HL-60 (cell line): ENCODE measurements at regions not wholly inside any gene's neighbourhood (a gene's known extent, or its start where the extent isn't known, plus 50 kb on each side); places are given as distances from the start of the nearest gene placed in this dataset.

Source experiments
- DNase-seq, 2 experiments: peaks; one replicate each; pipeline ENCODE4 v3.0.0-alpha.2; 2010 to 2020; ENCODE audit warnings: low read depth in 1 of 2, low spot score in 1 of 2
- H3K27ac ChIP-seq: fragments of 250-450 bp; sonication (Bioruptor Pico); replicated peaks from 2 replicates; pipeline ENCODE4 v1.5.1; 2020; ENCODE audit warnings: mild to moderate bottlenecking, moderate library complexity
- H3K27me3 ChIP-seq: fragments of 250-450 bp; sonication (Bioruptor Pico); 2 replicates; pipeline ENCODE4 v1.5.1; 2021; ENCODE audit warnings: mild to moderate bottlenecking, moderate library complexity; ENCODE audit not compliant: insufficient read depth, poor library complexity, severe bottlenecking
- H3K4me3 ChIP-seq: replicated peaks from 2 replicates; pipeline ENCODE4 v1.5.1; 2011; ENCODE audit warnings: mild to moderate bottlenecking, control low read depth, low read length; ENCODE audit not compliant: insufficient read depth
- GABPA ChIP-seq: IDR thresholded peaks from 2 replicates; pipeline ENCODE4 v1.6.1; 2012; ENCODE audit warnings: low read depth
- POLR2AphosphoS5 ChIP-seq: IDR thresholded peaks from 2 replicates; pipeline ENCODE4 v1.6.1; 2012; ENCODE audit warnings: low read depth
- SPI1 ChIP-seq: IDR thresholded peaks from 2 replicates; pipeline ENCODE4 v1.6.1; 2012; ENCODE audit warnings: low read depth, mild to moderate bottlenecking, borderline replicate concordance
- TF ChIP-seq, protein P1 (sequence below): IDR thresholded peaks from 2 replicates; pipeline ENCODE4 v1.6.1; 2012; ENCODE audit warnings: low read depth; ENCODE audit not compliant: insufficient replicate concordance
- TF ChIP-seq, protein P2 (sequence below): IDR thresholded peaks from one replicate; pipeline ENCODE4 v1.5.1; 2011; ENCODE audit warnings: low read length, control low read depth, inconsistent platforms; ENCODE audit not compliant: insufficient read depth

DNA sequence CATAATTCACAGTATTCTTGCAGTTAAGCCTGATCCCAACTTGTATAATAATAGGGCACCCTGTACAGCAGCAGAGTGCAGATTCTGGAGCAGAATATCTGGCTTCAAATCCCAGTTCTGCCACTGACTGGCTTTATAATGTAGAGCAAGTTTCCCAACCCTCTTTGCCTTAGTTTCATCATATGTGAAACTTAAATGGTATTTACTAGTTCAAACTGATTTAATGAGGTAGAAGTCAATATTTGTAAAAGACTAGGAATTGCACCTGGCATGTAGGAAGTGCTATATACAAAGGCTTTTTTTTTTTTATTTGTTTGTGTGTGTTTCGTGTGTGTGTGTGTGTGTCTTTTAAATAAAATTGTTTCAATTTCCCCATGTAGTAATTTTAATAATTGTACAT lies 125.9 kb downstream of the CCER1 start:
- Histone ChIP-seq H3K27me3 (no peaks in the 10 kb centered on the region), H3K27ac (no peak overlapping the region), H3K4me3 (no peak overlapping the region)
- no peak for DNase-seq
- TF ChIP-seq SPI1, result no peak
- TF ChIP-seq, protein P1, sequence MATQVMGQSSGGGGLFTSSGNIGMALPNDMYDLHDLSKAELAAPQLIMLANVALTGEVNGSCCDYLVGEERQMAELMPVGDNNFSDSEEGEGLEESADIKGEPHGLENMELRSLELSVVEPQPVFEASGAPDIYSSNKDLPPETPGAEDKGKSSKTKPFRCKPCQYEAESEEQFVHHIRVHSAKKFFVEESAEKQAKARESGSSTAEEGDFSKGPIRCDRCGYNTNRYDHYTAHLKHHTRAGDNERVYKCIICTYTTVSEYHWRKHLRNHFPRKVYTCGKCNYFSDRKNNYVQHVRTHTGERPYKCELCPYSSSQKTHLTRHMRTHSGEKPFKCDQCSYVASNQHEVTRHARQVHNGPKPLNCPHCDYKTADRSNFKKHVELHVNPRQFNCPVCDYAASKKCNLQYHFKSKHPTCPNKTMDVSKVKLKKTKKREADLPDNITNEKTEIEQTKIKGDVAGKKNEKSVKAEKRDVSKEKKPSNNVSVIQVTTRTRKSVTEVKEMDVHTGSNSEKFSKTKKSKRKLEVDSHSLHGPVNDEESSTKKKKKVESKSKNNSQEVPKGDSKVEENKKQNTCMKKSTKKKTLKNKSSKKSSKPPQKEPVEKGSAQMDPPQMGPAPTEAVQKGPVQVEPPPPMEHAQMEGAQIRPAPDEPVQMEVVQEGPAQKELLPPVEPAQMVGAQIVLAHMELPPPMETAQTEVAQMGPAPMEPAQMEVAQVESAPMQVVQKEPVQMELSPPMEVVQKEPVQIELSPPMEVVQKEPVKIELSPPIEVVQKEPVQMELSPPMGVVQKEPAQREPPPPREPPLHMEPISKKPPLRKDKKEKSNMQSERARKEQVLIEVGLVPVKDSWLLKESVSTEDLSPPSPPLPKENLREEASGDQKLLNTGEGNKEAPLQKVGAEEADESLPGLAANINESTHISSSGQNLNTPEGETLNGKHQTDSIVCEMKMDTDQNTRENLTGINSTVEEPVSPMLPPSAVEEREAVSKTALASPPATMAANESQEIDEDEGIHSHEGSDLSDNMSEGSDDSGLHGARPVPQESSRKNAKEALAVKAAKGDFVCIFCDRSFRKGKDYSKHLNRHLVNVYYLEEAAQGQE, result no peak
- no peak for TF ChIP-seq GABPA

DNA sequence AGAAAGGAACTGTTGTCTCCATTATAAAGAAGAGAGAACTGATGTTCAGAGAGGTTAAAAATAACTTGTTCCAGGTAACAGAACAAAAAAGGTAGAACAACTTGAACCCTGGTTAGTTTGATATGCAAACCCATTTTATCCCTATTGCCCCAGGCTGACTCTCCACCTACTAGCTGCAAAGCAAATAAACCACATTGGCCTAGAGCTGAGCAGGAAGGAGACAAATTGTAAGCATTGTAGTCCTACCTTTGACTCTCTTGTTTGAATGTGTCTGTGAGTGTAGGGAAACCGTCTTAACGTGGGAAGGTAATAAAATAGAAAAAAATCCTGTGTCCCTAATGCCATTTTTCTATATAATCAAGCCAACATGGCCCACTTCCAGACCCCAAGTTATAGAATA lies 126.4 kb downstream of the CCER1 start:
- no peak for DNase-seq
- TF ChIP-seq SPI1 (no peak), POLR2AphosphoS5 (no peak), GABPA (no peak)
- TF ChIP-seq, protein P2, sequence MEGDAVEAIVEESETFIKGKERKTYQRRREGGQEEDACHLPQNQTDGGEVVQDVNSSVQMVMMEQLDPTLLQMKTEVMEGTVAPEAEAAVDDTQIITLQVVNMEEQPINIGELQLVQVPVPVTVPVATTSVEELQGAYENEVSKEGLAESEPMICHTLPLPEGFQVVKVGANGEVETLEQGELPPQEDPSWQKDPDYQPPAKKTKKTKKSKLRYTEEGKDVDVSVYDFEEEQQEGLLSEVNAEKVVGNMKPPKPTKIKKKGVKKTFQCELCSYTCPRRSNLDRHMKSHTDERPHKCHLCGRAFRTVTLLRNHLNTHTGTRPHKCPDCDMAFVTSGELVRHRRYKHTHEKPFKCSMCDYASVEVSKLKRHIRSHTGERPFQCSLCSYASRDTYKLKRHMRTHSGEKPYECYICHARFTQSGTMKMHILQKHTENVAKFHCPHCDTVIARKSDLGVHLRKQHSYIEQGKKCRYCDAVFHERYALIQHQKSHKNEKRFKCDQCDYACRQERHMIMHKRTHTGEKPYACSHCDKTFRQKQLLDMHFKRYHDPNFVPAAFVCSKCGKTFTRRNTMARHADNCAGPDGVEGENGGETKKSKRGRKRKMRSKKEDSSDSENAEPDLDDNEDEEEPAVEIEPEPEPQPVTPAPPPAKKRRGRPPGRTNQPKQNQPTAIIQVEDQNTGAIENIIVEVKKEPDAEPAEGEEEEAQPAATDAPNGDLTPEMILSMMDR, result no peak
- TF ChIP-seq, protein P1, result no peak
- H3K4me3 ChIP-seq, result no peak overlapping the region
- H3K27ac ChIP-seq, result no peak overlapping the region
- no peaks in the 10 kb centered on the region for H3K27me3 ChIP-seq

DNA sequence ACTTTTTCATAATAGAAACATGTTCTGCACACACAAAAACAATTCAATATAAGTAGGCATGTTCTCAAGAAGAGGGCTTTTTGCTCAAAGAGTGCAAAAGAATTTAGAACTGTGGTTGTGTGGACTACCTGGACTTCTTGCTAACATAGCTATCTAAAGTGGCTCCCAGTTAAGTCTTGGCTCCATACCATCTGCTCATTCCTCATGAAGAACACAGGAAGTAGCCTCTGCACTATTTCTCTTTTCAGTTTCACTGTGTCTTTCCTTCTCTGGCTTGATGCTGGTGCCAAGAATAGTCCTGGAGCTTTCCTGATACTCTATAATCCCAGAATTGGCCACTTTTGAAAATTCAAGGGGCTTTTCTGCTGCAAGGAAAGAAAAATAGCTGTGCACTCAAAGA lies 127.4 kb downstream of the CCER1 start:
- no peak for TF ChIP-seq POLR2AphosphoS5
- TF ChIP-seq SPI1, result no peak
- TF ChIP-seq GABPA, result no peak
- TF ChIP-seq, protein P2, result no peak
- TF ChIP-seq, protein P1, result no peak
- DNase-seq, result no peak
- Histone ChIP-seq H3K4me3 (no peak overlapping the region), H3K27ac (no peak overlapping the region), H3K27me3 (no peaks in the 10 kb centered on the region)

DNA sequence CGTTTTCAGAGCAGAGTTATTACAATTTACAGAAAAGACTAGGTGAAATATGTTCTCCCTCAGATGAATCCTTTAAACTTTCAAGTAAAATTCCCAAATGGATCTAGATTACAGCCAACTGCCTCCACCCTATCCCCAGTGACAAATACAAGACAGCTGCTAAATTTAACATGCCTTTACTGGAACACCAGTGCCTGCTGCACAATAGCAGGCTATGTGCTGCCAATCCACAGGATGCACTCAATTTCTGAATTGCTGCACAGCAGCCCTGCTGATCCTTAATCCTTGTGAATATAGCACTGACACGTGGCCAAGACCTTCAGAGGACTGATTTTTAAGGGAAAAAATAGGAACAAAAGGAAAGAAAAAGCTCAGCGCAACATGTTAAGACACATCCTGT lies 128.9 kb downstream of the CCER1 start:
- Histone ChIP-seq H3K4me3 (no peak overlapping the region), H3K27ac (no peak overlapping the region), H3K27me3 (no peaks in the 10 kb centered on the region)
- TF ChIP-seq SPI1 (no peak), POLR2AphosphoS5 (no peak), GABPA (no peak)
- TF ChIP-seq, protein P2, result no peak
- TF ChIP-seq, protein P1, result no peak
- DNase-seq, result no peak
